Glomerular visceral epithelial cell (primary cell): ENCODE measurements at regions not wholly inside any gene's neighbourhood (a gene's known extent, or its start where the extent isn't known, plus 50 kb on each side); places are given as distances from the start of the nearest gene placed in this dataset.
A peak's percentile ranks its signal among the peaks of the same experiment; 100 is the strongest.
"Not testable (repeated sequence)": the region's sequence is repeated elsewhere in the genome, so short reads cannot be mapped to it uniquely, and the experiment has no call there.

Experiments
- DNase-seq: peaks from one replicate; pipeline ENCODE4 v3.0.0-alpha.2; 2016; ENCODE audit errors: extremely low spot score

GRCh38 chr2:42999391-42999841, 207.0 kb upstream of the HAAO start:
- no peak for DNase-seq

- DNase-seq, result no peak
Observed at GRCh38 chr2:42998721-42999120, 206.3 kb upstream of the HAAO start.

- DNase-seq, result no peak
Observed at GRCh38 chr2:42996528-42996927, 204.1 kb upstream of the HAAO start.

GRCh38 chr2:42995752-42996422, 203.5 kb upstream of the HAAO start:
- no peak for DNase-seq

GRCh38 chr2:42989283-42990081, 197.1 kb upstream of the HAAO start:
- DNase-seq, result not testable (repeated sequence)

GRCh38 chr2:42988055-42988454, 195.7 kb upstream of the HAAO start:
- not testable (repeated sequence) for DNase-seq

- no peak for DNase-seq
Observed at GRCh38 chr2:42987112-42987922, 194.9 kb upstream of the HAAO start.

GRCh38 chr2:42984617-42985016, 192.2 kb upstream of the HAAO start:
- no peak for DNase-seq

- no peak for DNase-seq
Observed at GRCh38 chr2:42984081-42984480, 191.7 kb upstream of the HAAO start.

- no peak for DNase-seq
Observed at GRCh38 chr2:42980764-42981416, 188.5 kb upstream of the HAAO start.

- no peak for DNase-seq
Observed at GRCh38 chr2:42979870-42980763, 187.7 kb upstream of the HAAO start.

GRCh38 chr2:42979416-42979869, 187.1 kb upstream of the HAAO start:
- DNase-seq, result no peak

- DNase-seq, result no peak
Observed at GRCh38 chr2:42978887-42979415, 186.6 kb upstream of the HAAO start.

- no peak for DNase-seq
Observed at GRCh38 chr2:42978175-42978886, 185.9 kb upstream of the HAAO start.

- no peak for DNase-seq
Observed at GRCh38 chr2:42977270-42978174, 185.1 kb upstream of the HAAO start.

GRCh38 chr2:42976351-42976750, 184.0 kb upstream of the HAAO start:
- DNase-seq, result no peak

GRCh38 chr2:42974721-42975717, 182.6 kb upstream of the HAAO start:
- DNase-seq, result peak; percentile 85
